Fibroblast of the aortic adventitia (primary cell): ENCODE measurements at regions not wholly inside any gene's neighbourhood (a gene's known extent, or its start where the extent isn't known, plus 50 kb on each side); places are given as distances from the start of the nearest gene placed in this dataset.

Experiments
- DNase-seq: peaks from one replicate; pipeline ENCODE4 v3.0.0-alpha.2; 2010; ENCODE audit warnings: low read depth
- H3K4me3 ChIP-seq: 2 replicates; pipeline ENCODE4 v1.5.1; 2011; ENCODE audit warnings: low read depth, mild to moderate bottlenecking, control low read depth, low read length, moderate library complexity
- TF ChIP-seq, protein P1 (sequence below): IDR thresholded peaks from 2 replicates; pipeline ENCODE4 v1.5.1; 2011; ENCODE audit warnings: mild to moderate bottlenecking, low read length, control low read depth, inconsistent platforms; ENCODE audit not compliant: insufficient read depth

DNA sequence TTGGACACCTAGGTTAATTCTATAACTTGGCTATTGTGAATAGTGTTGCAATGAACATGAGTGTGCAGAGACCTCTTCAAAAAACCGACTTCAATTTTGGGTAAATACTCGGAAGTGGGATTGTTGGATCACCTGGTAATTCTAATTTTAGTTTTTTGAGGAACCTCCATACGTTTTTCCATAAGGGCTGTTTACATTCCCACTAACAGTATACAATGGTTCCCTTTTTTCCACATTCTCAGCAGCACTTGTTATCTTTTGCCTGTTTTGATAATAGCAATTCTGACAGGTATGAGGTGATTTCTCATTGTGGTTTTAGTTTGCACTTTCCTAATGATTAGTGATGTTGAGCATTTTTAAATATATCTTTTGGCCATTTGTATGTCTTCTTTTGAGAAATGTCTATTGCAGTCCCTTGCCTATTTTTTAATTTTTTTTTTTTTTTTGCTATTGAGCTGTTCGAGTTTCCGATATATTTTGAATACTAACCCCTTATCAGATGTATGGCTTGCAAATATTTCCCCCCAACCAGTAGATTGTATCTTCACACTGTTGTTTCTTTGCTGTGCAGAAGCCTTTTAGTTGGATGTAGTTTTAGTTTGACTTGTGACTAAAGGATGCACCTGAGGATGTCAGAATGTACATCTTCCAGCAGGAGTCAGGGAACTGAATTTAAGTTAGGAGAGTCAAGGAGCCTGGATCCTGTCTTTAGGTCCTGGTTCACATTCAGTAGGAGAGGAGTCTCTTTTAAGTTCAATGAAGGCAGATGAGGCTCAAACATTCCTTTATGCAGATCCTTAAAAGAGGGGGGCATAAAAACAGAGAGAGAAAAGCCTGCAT lies 120.0 kb downstream of the S1PR1 start:
- peak; percentile 8 for DNase-seq
- TF ChIP-seq, protein P1, sequence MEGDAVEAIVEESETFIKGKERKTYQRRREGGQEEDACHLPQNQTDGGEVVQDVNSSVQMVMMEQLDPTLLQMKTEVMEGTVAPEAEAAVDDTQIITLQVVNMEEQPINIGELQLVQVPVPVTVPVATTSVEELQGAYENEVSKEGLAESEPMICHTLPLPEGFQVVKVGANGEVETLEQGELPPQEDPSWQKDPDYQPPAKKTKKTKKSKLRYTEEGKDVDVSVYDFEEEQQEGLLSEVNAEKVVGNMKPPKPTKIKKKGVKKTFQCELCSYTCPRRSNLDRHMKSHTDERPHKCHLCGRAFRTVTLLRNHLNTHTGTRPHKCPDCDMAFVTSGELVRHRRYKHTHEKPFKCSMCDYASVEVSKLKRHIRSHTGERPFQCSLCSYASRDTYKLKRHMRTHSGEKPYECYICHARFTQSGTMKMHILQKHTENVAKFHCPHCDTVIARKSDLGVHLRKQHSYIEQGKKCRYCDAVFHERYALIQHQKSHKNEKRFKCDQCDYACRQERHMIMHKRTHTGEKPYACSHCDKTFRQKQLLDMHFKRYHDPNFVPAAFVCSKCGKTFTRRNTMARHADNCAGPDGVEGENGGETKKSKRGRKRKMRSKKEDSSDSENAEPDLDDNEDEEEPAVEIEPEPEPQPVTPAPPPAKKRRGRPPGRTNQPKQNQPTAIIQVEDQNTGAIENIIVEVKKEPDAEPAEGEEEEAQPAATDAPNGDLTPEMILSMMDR: no peak

DNA sequence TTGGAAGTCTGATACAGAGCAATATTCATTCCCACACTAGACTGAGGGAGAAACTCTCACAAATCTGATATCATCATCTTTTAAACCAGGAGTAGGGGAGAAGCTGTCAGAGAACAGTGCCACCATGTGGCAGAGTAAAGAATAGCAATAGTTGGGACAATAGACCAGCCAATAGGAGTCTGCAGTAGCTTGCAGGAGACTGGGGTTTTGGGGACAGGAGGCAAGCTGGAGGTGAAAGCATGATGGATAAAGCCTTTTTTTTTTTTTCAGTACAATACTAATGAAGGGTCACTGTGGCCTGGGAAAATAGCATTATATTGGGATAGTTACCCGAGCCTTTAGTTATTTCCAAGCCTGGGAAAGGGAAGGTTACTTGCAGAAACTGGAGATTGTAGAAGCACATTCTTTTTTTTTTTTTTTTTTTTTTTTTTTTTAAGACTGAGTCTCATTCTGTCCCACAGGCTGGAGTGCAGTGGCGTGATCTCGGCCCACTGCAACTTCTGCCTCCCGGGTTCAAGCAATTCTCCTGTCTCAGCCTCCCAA lies 120.7 kb downstream of the S1PR1 start:
- peak; percentile 82 for DNase-seq
- H3K4me3 ChIP-seq: no peak overlapping the region
- TF ChIP-seq, protein P1: peak; percentile 82

More for the DNA sequence above, 120.0 kb downstream of the S1PR1 start:
- no peak overlapping the region for H3K4me3 ChIP-seq

DNA sequence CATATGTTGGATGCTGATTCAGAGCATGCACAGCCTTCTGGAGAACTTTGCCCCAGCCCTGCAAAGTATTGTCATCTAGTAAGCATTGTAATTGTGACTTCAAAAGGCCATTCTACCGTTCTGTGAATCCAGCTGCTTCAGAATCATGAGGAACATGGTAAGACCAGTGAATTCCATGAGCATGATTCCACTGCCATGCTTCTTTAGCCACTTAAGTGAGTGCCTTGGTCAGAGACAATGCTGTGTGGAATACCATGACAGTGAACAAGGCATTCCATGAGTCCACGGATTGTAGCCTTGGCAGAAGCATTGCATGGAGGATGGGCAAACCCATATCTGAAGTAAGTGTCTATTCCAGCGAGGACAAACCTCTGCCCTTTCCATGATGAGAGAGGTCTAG lies 123.7 kb downstream of the S1PR1 start:
- DNase-seq: no peak
- no peak overlapping the region for H3K4me3 ChIP-seq
- TF ChIP-seq, protein P1: no peak

DNA sequence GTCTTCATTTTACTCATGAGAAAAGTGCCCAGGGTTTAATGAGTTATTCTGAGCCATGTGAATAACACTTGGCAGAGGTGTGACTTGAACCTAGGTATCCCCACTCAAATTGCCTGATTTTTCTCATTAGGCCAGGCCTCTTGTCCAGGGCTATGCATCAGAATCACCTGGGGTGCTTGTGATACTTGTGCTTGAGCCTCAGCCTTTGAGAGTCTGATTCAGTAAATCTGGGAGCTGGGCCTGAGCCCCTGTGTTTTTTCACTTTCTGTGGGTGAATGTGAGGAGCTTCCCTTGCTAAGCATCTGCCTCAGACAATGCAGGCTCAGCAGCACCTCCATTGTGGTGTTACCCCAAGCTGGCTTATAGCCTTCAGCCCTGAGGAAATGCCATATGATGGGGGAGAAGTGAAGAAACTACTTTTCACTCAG lies 127.1 kb downstream of the S1PR1 start:
- TF ChIP-seq, protein P1: no peak
- H3K4me3 ChIP-seq: no peak overlapping the region
- no peak for DNase-seq

GRCh38 chr1:101364370-101365120 lies 127.7 kb downstream of the S1PR1 start:
- TF ChIP-seq, protein P1: no peak
- DNase-seq: no peak
- no peak overlapping the region for H3K4me3 ChIP-seq

- TF ChIP-seq, protein P1: no peak
- DNase-seq: peak; percentile 21
- no peak overlapping the region for H3K4me3 ChIP-seq
These were observed 128.4 kb downstream of the S1PR1 start for GRCh38 chr1:101365186-101365585.
